ENCODE measurements at regions not wholly inside any gene's neighbourhood (a gene's known extent, or its start where the extent isn't known, plus 50 kb on each side); places are given as distances from the start of the nearest gene placed in this dataset.

- ATAC-seq (ENCODE audit: insufficient read depth, low FRiP score) (no peak), DNase-seq (peak; percentile 26 to 49 (median 30))
- Histone ChIP-seq H3K27me3 (ENCODE audit: control insufficient read depth in 3 of 3, insufficient read depth in 3 of 3, low read length in 2 of 3) (no peaks in the 10 kb centered on the region), H3K9me3 (ENCODE audit: control insufficient read depth in 4 of 4, insufficient read depth in 3 of 4, low read length in 3 of 4) (no peaks in the 10 kb centered on the region), H3K36me3 (ENCODE audit: control insufficient read depth in 4 of 4, insufficient read depth in 4 of 4, low read length in 4 of 4) (no peaks in the 10 kb centered on the region), H3K4me1 (ENCODE audit: control insufficient read depth in 5 of 5, insufficient read depth in 5 of 5, low read length in 5 of 5) (peaks cover 0 to 11% (median 4%) of the 10 kb centered on the region in 5 donors), H3K4me3 (no peak overlapping the region), H3K27ac (ENCODE audit: low read depth in 1 of 2, low read length in 1 of 2) (no peak overlapping the region), H3K9ac (ENCODE audit: insufficient read depth in 1 of 2, low read length in 2 of 2) (no peak overlapping the region)
- no peak for TF ChIP-seq CTCF (IDR thresholded peaks at IDR 0.05; ENCODE audit: control extremely low read depth, extremely low read depth)
- 7 to 23% methylated on average over 1 of the region's 1 CpG for WGBS, 2 donors
These were observed 327.5 kb upstream of the ZNF462 start for GRCh38 chr9:106535439-106535838.

GRCh38 chr9:106557996-106558667, 304.8 kb upstream of the ZNF462 start:
- H3K4me1 ChIP-seq (ENCODE audit: control insufficient read depth in 5 of 5, insufficient read depth in 5 of 5, low read length in 5 of 5) = peaks cover 0 to 1% (median 0%) of the 10 kb centered on the region in 5 donors

GRCh38 chr9:106560540-106560939, 302.4 kb upstream of the ZNF462 start:
- no peak overlapping the region for H3K9ac ChIP-seq (ENCODE audit: insufficient read depth in 1 of 2, low read length in 2 of 2)
- H3K4me3 ChIP-seq = no peak overlapping the region
- H3K9me3 ChIP-seq (ENCODE audit: control insufficient read depth in 4 of 4, insufficient read depth in 3 of 4, low read length in 3 of 4) = peaks cover 0 to 2% (median 0%) of the 10 kb centered on the region in 4 donors
- no peaks in the 10 kb centered on the region for H3K27me3 ChIP-seq (ENCODE audit: control insufficient read depth in 3 of 3, insufficient read depth in 3 of 3, low read length in 2 of 3)
- no peak overlapping the region for H3K27ac ChIP-seq (ENCODE audit: low read depth in 1 of 2, low read length in 1 of 2)
- 96 to 98% methylated on average over 1 of the region's 1 CpG for WGBS, 2 donors
- ATAC-seq (ENCODE audit: insufficient read depth, low FRiP score) (no peak), DNase-seq (no peak)
- peaks cover 0 to 1% (median 0%) of the 10 kb centered on the region in 5 donors for H3K4me1 ChIP-seq (ENCODE audit: control insufficient read depth in 5 of 5, insufficient read depth in 5 of 5, low read length in 5 of 5)
- no peaks in the 10 kb centered on the region for H3K36me3 ChIP-seq (ENCODE audit: control insufficient read depth in 4 of 4, insufficient read depth in 4 of 4, low read length in 4 of 4)
- TF ChIP-seq CTCF (IDR thresholded peaks at IDR 0.05; ENCODE audit: control extremely low read depth, extremely low read depth) = no peak

More at GRCh38 chr9:106557996-106558667, 304.8 kb upstream of the ZNF462 start:
- no peaks in the 10 kb centered on the region for H3K27me3 ChIP-seq (ENCODE audit: control insufficient read depth in 3 of 3, insufficient read depth in 3 of 3, low read length in 2 of 3)
- H3K9ac ChIP-seq (ENCODE audit: insufficient read depth in 1 of 2, low read length in 2 of 2) = no peak overlapping the region
- DNase-seq (peak in 1 of 3 donors; percentile 4), ATAC-seq (ENCODE audit: insufficient read depth, low FRiP score) (no peak)
- WGBS, 2 donors = 69 to 79% methylated on average over 11 of the region's 11 CpGs
- H3K27ac ChIP-seq (ENCODE audit: low read depth in 1 of 2, low read length in 1 of 2) = no peak overlapping the region
- TF ChIP-seq CTCF (IDR thresholded peaks at IDR 0.05; ENCODE audit: control extremely low read depth, extremely low read depth) = no peak
- peaks cover 0 to 2% (median 0%) of the 10 kb centered on the region in 4 donors for H3K9me3 ChIP-seq (ENCODE audit: control insufficient read depth in 4 of 4, insufficient read depth in 3 of 4, low read length in 3 of 4)
- H3K4me3 ChIP-seq = no peak overlapping the region
- no peaks in the 10 kb centered on the region for H3K36me3 ChIP-seq (ENCODE audit: control insufficient read depth in 4 of 4, insufficient read depth in 4 of 4, low read length in 4 of 4)
